DND-41 (cell line): ENCODE measurements at regions not wholly inside any gene's neighbourhood (a gene's known extent, or its start where the extent isn't known, plus 50 kb on each side); places are given as distances from the start of the nearest gene placed in this dataset.

Experiments
- ATAC-seq: fragments of 200-7000 bp; cut with Tn5 transposase; 3 replicates; pipeline ENCODE4 v1.9.1; 2021; ENCODE audit warnings: low read depth; ENCODE audit not compliant: insufficient read depth
- DNase-seq: peaks from one replicate; pipeline ENCODE4 v3.0.0-alpha.2; 2020
- H2AFZ ChIP-seq: 2 replicates; pipeline ENCODE4 v1.6.0; 2012; ENCODE audit warnings: low read depth, low read length
- H3K27ac ChIP-seq: 2 replicates; pipeline ENCODE4 v1.5.1; 2012; ENCODE audit warnings: low read length, inconsistent platforms
- H3K27me3 ChIP-seq: fragments of 200-600 bp; sonication (generic); 2 replicates; pipeline ENCODE4 v1.6.0; 2012; ENCODE audit warnings: low read length, mild to moderate bottlenecking, inconsistent platforms; ENCODE audit not compliant: insufficient read depth, poor library complexity
- H3K36me3 ChIP-seq: 2 replicates; pipeline ENCODE4 v1.5.1; 2012; ENCODE audit warnings: low read length, inconsistent platforms; ENCODE audit not compliant: insufficient read depth
- H3K4me1 ChIP-seq: 2 replicates; pipeline ENCODE4 v1.5.1; 2012; ENCODE audit warnings: mild to moderate bottlenecking, low read length; ENCODE audit not compliant: insufficient read depth
- H3K4me2 ChIP-seq: 2 replicates; pipeline ENCODE4 v1.6.0; 2012; ENCODE audit warnings: mild to moderate bottlenecking, moderate library complexity, low read length, inconsistent platforms; ENCODE audit not compliant: insufficient read depth
- H3K4me3 ChIP-seq, 2 experiments: fragments of 200-600 bp in 1 of 2; shearing (Covaris generic) in 1 of 2; 2 replicates each; pipeline ENCODE4 v1.5.1; 2012 to 2016; ENCODE audit warnings: inconsistent platforms in 2 of 2, low read length in 2 of 2, mild to moderate bottlenecking in 2 of 2, low read depth in 1 of 2, moderate library complexity in 1 of 2
- H3K79me2 ChIP-seq: 2 replicates; pipeline ENCODE4 v1.6.0; 2012; ENCODE audit warnings: low read length, inconsistent platforms; ENCODE audit not compliant: insufficient read depth
- H3K9ac ChIP-seq: 2 replicates; pipeline ENCODE4 v1.6.0; 2012; ENCODE audit warnings: low read depth, mild to moderate bottlenecking, inconsistent platforms, low read length, moderate library complexity
- H3K9me3 ChIP-seq: 2 replicates; pipeline ENCODE4 v1.5.1; 2012; ENCODE audit warnings: low read length, moderate library complexity, mild to moderate bottlenecking, inconsistent platforms; ENCODE audit not compliant: insufficient read depth, severe bottlenecking
- H4K20me1 ChIP-seq: 2 replicates; pipeline ENCODE4 v1.6.0; 2012; ENCODE audit warnings: low read length; ENCODE audit not compliant: insufficient read depth
- EZH2 ChIP-seq: IDR thresholded peaks from 3 replicates; pipeline ENCODE4 v1.6.1; 2012; ENCODE audit warnings: borderline replicate concordance, low read depth, mild to moderate bottlenecking, moderate library complexity, low read length, inconsistent platforms; ENCODE audit not compliant: severe bottlenecking
- TF ChIP-seq, protein P1 (sequence below): IDR thresholded peaks from 2 replicates; pipeline ENCODE4 v1.5.1; 2012; ENCODE audit warnings: borderline replicate concordance, low read length, moderate library complexity, mild to moderate bottlenecking; ENCODE audit not compliant: poor library complexity, severe bottlenecking; ENCODE audit errors: extremely low read depth

DNA sequence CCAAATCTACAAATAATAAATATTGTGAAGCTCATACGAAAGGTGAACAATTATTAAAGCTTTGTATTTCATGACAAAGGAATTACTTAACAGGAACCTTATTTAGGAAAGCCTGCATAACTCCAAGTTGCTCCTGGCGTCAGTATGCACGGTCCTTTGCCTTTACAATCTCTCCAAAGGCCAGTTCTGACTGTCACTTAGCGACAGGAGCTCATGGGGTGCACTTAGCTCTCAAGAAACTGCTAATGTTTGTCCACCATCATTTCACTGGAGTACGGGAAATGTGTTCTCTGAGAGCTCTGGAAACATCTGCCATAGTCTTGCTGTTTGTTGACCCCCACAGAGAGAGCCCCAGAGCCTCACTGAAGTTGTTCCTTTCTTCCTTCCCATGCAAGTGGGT lies 781.5 kb upstream of the POM121L12 start:
- DNase-seq (no peak), ATAC-seq (no peak)
- no peak overlapping the region for H3K27ac ChIP-seq
- no peaks in the 10 kb centered on the region for H3K36me3 ChIP-seq
- H4K20me1 ChIP-seq = no peaks in the 10 kb centered on the region
- H3K4me2 ChIP-seq = no peak overlapping the region
- no peak overlapping the region for H3K9ac ChIP-seq
- TF ChIP-seq EZH2 = no peak
- TF ChIP-seq, protein P1, sequence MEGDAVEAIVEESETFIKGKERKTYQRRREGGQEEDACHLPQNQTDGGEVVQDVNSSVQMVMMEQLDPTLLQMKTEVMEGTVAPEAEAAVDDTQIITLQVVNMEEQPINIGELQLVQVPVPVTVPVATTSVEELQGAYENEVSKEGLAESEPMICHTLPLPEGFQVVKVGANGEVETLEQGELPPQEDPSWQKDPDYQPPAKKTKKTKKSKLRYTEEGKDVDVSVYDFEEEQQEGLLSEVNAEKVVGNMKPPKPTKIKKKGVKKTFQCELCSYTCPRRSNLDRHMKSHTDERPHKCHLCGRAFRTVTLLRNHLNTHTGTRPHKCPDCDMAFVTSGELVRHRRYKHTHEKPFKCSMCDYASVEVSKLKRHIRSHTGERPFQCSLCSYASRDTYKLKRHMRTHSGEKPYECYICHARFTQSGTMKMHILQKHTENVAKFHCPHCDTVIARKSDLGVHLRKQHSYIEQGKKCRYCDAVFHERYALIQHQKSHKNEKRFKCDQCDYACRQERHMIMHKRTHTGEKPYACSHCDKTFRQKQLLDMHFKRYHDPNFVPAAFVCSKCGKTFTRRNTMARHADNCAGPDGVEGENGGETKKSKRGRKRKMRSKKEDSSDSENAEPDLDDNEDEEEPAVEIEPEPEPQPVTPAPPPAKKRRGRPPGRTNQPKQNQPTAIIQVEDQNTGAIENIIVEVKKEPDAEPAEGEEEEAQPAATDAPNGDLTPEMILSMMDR = no peak
- no peaks in the 10 kb centered on the region for H3K9me3 ChIP-seq
- no peak overlapping the region for H3K4me3 ChIP-seq
- H3K4me1 ChIP-seq = no peaks in the 10 kb centered on the region
- no peaks in the 10 kb centered on the region for H3K79me2 ChIP-seq
- H2AFZ ChIP-seq = no peak overlapping the region; the same call in 1 of the 2 replicates
- H3K27me3 ChIP-seq = no peaks in the 10 kb centered on the region

DNA sequence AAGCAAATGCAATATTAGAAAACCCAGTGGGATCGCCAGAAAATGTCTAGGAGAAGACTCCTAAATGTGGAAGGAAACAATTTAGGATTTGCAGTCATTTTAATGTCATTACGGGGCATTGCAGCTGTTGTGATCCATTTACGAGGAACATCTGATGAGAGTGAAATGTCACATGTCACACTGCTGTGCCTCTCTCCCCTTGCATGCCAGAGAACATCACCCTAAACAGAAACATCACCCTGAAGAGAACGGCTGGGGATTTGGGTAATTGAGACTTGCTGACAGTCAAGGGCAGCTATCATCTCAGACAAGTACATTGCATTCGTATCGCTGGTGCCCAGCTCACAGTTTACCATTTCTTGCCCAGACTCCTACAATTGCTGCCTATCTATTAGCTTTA lies 785.7 kb upstream of the POM121L12 start:
- Histone ChIP-seq H3K4me2 (no peak overlapping the region), H2AFZ (no peak overlapping the region), H3K4me3 (no peak overlapping the region), H3K36me3 (no peaks in the 10 kb centered on the region), H4K20me1 (no peaks in the 10 kb centered on the region), H3K9me3 (peaks cover under 1% of the 10 kb centered on the region), H3K27ac (no peak overlapping the region), H3K4me1 (no peaks in the 10 kb centered on the region), H3K9ac (no peak overlapping the region), H3K27me3 (no peaks in the 10 kb centered on the region), H3K79me2 (no peaks in the 10 kb centered on the region)
- DNase-seq = no peak
- TF ChIP-seq, protein P1 = no peak
- no peak for TF ChIP-seq EZH2
- ATAC-seq = no peak

DNA sequence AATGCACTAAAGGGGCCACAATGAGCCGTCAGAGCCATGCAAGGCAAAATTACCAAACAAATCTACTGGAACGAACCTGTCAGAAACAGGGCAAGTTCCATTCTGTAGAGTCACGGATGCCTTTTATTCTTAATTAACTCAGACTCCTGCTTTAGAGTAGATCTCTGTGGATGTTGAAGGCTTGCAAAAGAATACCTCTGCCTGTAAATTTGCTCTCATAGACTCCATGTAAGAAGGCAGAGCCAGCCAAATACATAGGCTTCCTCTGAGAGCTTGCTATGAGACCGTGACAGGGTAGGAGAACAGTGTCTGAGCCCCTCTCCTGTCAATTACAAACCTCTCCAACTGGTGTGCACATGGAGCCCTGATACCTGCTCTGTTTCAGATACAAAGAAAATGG lies 787.9 kb upstream of the POM121L12 start:
- Histone ChIP-seq H4K20me1 (no peaks in the 10 kb centered on the region), H2AFZ (no peak overlapping the region), H3K36me3 (no peaks in the 10 kb centered on the region), H3K9ac (no peak overlapping the region), H3K79me2 (no peaks in the 10 kb centered on the region), H3K4me2 (no peak overlapping the region), H3K4me3 (no peak overlapping the region), H3K4me1 (no peaks in the 10 kb centered on the region), H3K27me3 (no peaks in the 10 kb centered on the region), H3K27ac (no peak overlapping the region), H3K9me3 (peaks cover 12% of the 10 kb centered on the region)
- DNase-seq (no peak), ATAC-seq (no peak)
- TF ChIP-seq, protein P1 = no peak
- no peak for TF ChIP-seq EZH2

DNA sequence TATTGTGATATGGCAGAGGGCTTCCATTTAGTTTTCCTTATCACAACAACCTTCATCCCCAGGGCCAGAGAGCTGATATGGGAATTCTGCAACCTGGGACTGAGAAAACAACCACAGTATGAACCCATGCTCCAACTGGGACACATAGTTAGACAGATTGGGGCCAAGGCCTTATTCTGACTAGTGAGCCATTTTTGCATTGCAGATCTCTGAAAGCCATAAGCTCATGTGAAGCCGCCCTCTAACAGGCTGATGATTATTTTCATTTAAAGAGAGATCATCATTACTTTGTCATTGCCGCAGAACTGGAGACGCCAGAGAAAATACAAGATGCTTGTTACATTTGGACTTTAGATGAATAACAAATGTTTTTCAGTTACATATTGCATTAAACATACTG lies 791.7 kb upstream of the POM121L12 start:
- Histone ChIP-seq H3K9me3 (peaks cover 12% of the 10 kb centered on the region), H3K4me1 (no peaks in the 10 kb centered on the region), H4K20me1 (no peaks in the 10 kb centered on the region), H3K79me2 (no peaks in the 10 kb centered on the region), H3K36me3 (no peaks in the 10 kb centered on the region), H3K9ac (no peak overlapping the region), H2AFZ (no peak overlapping the region), H3K4me3 (no peak overlapping the region), H3K4me2 (no peak overlapping the region), H3K27me3 (no peaks in the 10 kb centered on the region), H3K27ac (no peak overlapping the region)
- ATAC-seq (no peak), DNase-seq (no peak)
- no peak for TF ChIP-seq EZH2
- TF ChIP-seq, protein P1 = no peak
